ENCODE measurements at regions not wholly inside any gene's neighbourhood (a gene's known extent, or its start where the extent isn't known, plus 50 kb on each side); places are given as distances from the start of the nearest gene placed in this dataset.

GRCh38 chr2:18753722-18754121, 164.4 kb upstream of the NT5C1B start:
- Histone ChIP-seq H3K9me3 (replicated peaks in 1 of 2; ENCODE audit: control insufficient read depth in 1 of 2, insufficient read depth in 1 of 2, low read length in 2 of 2) (no peaks in the 10 kb centered on the region), H3K27me3 (ENCODE audit: control insufficient read depth in 2 of 2, insufficient read depth in 2 of 2, low read length in 2 of 2) (no peaks in the 10 kb centered on the region), H3K79me2 (ENCODE audit: insufficient read depth, low read length) (no peaks in the 10 kb centered on the region), H3K27ac (ENCODE audit: low read depth in 1 of 2, low read length in 2 of 2) (no peak overlapping the region), H3K4me3 (replicated peaks in 1 of 3; ENCODE audit: low read depth in 2 of 3, low read length in 3 of 3) (no peak overlapping the region), H4K20me1 (ENCODE audit: insufficient read depth, low read length) (no peaks in the 10 kb centered on the region), H2AFZ (ENCODE audit: insufficient read depth, low read depth, low read length, poor library complexity, severe bottlenecking) (no peak overlapping the region), H3K36me3 (replicated peaks in 1 of 2; ENCODE audit: control insufficient read depth in 1 of 2, insufficient read depth in 2 of 2, low read length in 2 of 2) (no peaks in the 10 kb centered on the region), H3K9ac (ENCODE audit: insufficient read depth, low read length, poor library complexity, severe bottlenecking) (no peak overlapping the region), H3K4me1 (ENCODE audit: control insufficient read depth in 1 of 2, insufficient read depth in 2 of 2, low read length in 2 of 2) (no peaks in the 10 kb centered on the region), H3K4me2 (replicated peaks; ENCODE audit: extremely low read depth, low read length, poor library complexity, severe bottlenecking) (no peak overlapping the region)
- H3K9me3 Mint-ChIP-seq, result no peaks in the 10 kb centered on the region
- peaks cover 0 to 4% (median 3%) of the 10 kb centered on the region in 3 donors for H3K27me3 Mint-ChIP-seq (ENCODE audit: low read depth in 3 of 3)
- WGBS (ENCODE audit: insufficient coverage), result 60% methylated on average over 2 of the region's 4 CpGs
- no peak for DNase-seq
- intact Hi-C loops (cut with micrococcal nuclease), result loop anchor here (5.0 kb wide), 2 partner anchors 1109 to 1114 kb away; no protein-coding TSS in a partner anchor
- H3K27ac Mint-ChIP-seq, result no peak overlapping the region
- H3K36me3 Mint-ChIP-seq, result no peaks in the 10 kb centered on the region
- H3K4me1 Mint-ChIP-seq, result no peaks in the 10 kb centered on the region
- no peak overlapping the region for H3K4me3 Mint-ChIP-seq
- no peak for TF ChIP-seq CTCF (IDR thresholded peaks at IDR 0.05)

GRCh38 chr2:18752667-18753422, 163.5 kb upstream of the NT5C1B start:
- Mint-ChIP-seq H3K4me1 (no peaks in the 10 kb centered on the region), H3K36me3 (no peaks in the 10 kb centered on the region), H3K4me3 (no peak overlapping the region), H3K27ac (no peak overlapping the region), H3K9me3 (no peaks in the 10 kb centered on the region), H3K27me3 (ENCODE audit: low read depth in 3 of 3) (peaks cover 2 to 4% (median 3%) of the 10 kb centered on the region in 3 donors)
- no peaks in the 10 kb centered on the region for H3K4me1 ChIP-seq (ENCODE audit: control insufficient read depth in 1 of 2, insufficient read depth in 2 of 2, low read length in 2 of 2)
- H3K4me3 ChIP-seq (replicated peaks in 1 of 3; ENCODE audit: low read depth in 2 of 3, low read length in 3 of 3), result no peak overlapping the region
- H2AFZ ChIP-seq (ENCODE audit: insufficient read depth, low read depth, low read length, poor library complexity, severe bottlenecking), result no peak overlapping the region
- H3K36me3 ChIP-seq (replicated peaks in 1 of 2; ENCODE audit: control insufficient read depth in 1 of 2, insufficient read depth in 2 of 2, low read length in 2 of 2), result no peaks in the 10 kb centered on the region
- no peak overlapping the region for H3K27ac ChIP-seq (ENCODE audit: low read depth in 1 of 2, low read length in 2 of 2)
- no peak for DNase-seq
- H3K4me2 ChIP-seq (replicated peaks; ENCODE audit: extremely low read depth, low read length, poor library complexity, severe bottlenecking), result no peak overlapping the region
- no peaks in the 10 kb centered on the region for H4K20me1 ChIP-seq (ENCODE audit: insufficient read depth, low read length)
- H3K27me3 ChIP-seq (ENCODE audit: control insufficient read depth in 2 of 2, insufficient read depth in 2 of 2, low read length in 2 of 2), result no peaks in the 10 kb centered on the region
- TF ChIP-seq CTCF (IDR thresholded peaks at IDR 0.05), result no peak
- no peak overlapping the region for H3K9ac ChIP-seq (ENCODE audit: insufficient read depth, low read length, poor library complexity, severe bottlenecking)
- H3K9me3 ChIP-seq (replicated peaks in 1 of 2; ENCODE audit: control insufficient read depth in 1 of 2, insufficient read depth in 1 of 2, low read length in 2 of 2), result no peaks in the 10 kb centered on the region
- intact Hi-C loops (cut with micrococcal nuclease), result loop anchor here (5.0 kb wide), 2 partner anchors 1109 to 1114 kb away; no protein-coding TSS in a partner anchor
- 79% methylated on average over 2 of the region's 6 CpGs for WGBS (ENCODE audit: insufficient coverage)
- no peaks in the 10 kb centered on the region for H3K79me2 ChIP-seq (ENCODE audit: insufficient read depth, low read length)

Measured in CD14-positive monocyte (primary cell).